Lung (tissue), 11 donors: ENCODE measurements at regions not wholly inside any gene's neighbourhood (a gene's known extent, or its start where the extent isn't known, plus 50 kb on each side); places are given as distances from the start of the nearest gene placed in this dataset.
A peak's percentile ranks its signal among the peaks of the same experiment; 100 is the strongest.

Experiments used
- ATAC-seq: fragments of 200-7000 bp; cut with Tn5 transposase; one replicate; pipeline ENCODE4 v1.9.1; 2020; ENCODE audit warnings: moderate number of reproducible peaks; ENCODE audit not compliant: insufficient read depth, low FRiP score
- DNase-seq, 3 donors: peaks; one replicate each; pipeline ENCODE4 v3.0.0-alpha.2; 2013 to 2017
- H3K27ac ChIP-seq, 2 donors: one replicate each; pipeline ENCODE4 v1.5.1; 2013; ENCODE audit warnings: mild to moderate bottlenecking in 2 of 2, moderate library complexity in 2 of 2, control low read depth in 1 of 2, inconsistent platforms in 1 of 2, low read depth in 1 of 2, low read length in 1 of 2
- H3K27me3 ChIP-seq, 3 donors: one replicate each; pipeline ENCODE4 v1.5.1; 2013; ENCODE audit warnings: low read length in 2 of 3; ENCODE audit not compliant: control insufficient read depth in 3 of 3, insufficient read depth in 3 of 3
- H3K36me3 ChIP-seq, 4 donors: one replicate each; pipeline ENCODE4 v1.5.1; 2013; ENCODE audit warnings: low read length in 4 of 4, mild to moderate bottlenecking in 1 of 4, moderate library complexity in 1 of 4; ENCODE audit not compliant: control insufficient read depth in 4 of 4, insufficient read depth in 4 of 4
- H3K4me1 ChIP-seq, 5 donors: one replicate each; pipeline ENCODE4 v1.5.1; 2013; ENCODE audit warnings: low read length in 5 of 5, mild to moderate bottlenecking in 2 of 5, moderate library complexity in 1 of 5; ENCODE audit not compliant: control insufficient read depth in 5 of 5, insufficient read depth in 5 of 5
- H3K4me3 ChIP-seq: one replicate; pipeline ENCODE4 v1.5.1; 2013; ENCODE audit warnings: mild to moderate bottlenecking, control low read depth, moderate library complexity
- H3K9ac ChIP-seq, 2 donors: one replicate each; pipeline ENCODE4 v1.5.1; 2013; ENCODE audit warnings: low read length in 2 of 2, control low read depth in 1 of 2; ENCODE audit not compliant: insufficient read depth in 1 of 2
- H3K9me3 ChIP-seq, 4 donors: one replicate each; pipeline ENCODE4 v1.5.1; 2013; ENCODE audit warnings: low read length in 3 of 4, mild to moderate bottlenecking in 1 of 4, moderate library complexity in 1 of 4; ENCODE audit not compliant: control insufficient read depth in 4 of 4, insufficient read depth in 3 of 4
- WGBS, 2 donors: extraction: QIAGEN DNeasy Blood & Tissue Kit; methylation state at CpG; one replicate each; pipeline ENCODE4 v1.1.7; 2013; 5-methylcytosine and 5-hydroxymethylcytosine counted together
- TF ChIP-seq, protein P1 (sequence below): IDR thresholded peaks from 2 replicates; pipeline ENCODE4 v1.5.1; 2012; ENCODE audit warnings: mild to moderate bottlenecking; ENCODE audit errors: control extremely low read depth, extremely low read depth
- donor health status: control.
- donor health status: control.
- donor health status: Bipolar disorder and iron deficiency.
- donor health status: healthy.
- donor health status: DM: yes; HTN: yes; CAD: no.

DNA sequence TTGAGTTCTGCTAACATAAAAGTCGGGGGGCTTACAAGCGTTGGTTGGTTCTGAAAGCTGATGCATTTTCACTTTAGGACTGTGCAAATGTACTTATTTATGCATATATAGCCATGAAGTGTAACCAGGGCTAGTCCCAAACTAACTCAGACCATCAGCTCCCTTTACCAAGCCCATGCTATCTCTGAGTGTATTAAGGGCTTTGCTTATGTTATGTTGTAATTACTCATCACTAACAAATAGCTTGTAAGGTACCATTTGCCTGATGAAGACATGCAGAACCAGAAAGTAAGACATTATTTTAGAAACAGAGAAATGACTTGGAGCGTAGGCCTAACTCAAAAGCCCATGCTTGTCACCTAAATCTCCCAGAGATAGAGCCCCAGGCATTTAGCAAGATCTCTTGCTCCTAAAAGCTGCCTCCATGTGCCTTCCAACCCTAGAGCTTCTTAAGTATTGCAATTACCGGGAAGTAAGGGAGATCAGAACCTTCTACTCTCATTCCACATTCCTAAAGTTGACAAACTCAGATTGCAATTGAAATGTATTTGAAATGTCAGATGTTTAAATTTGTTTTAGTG is 362.9 kb upstream of the RBMS3 start:
- ATAC-seq (no peak), DNase-seq (peak in 1 of 3 donors; percentile 14)
- WGBS, 2 donors = 79 to 90% methylated on average over 4 of the region's 4 CpGs
- Histone ChIP-seq H3K27me3 (no peaks in the 10 kb centered on the region), H3K4me1 (peaks cover 0 to 22% (median 0%) of the 10 kb centered on the region in 5 donors), H3K9me3 (no peaks in the 10 kb centered on the region), H3K9ac (no peak overlapping the region), H3K27ac (no peak overlapping the region), H3K4me3 (no peak overlapping the region), H3K36me3 (no peaks in the 10 kb centered on the region)
- TF ChIP-seq, protein P1, sequence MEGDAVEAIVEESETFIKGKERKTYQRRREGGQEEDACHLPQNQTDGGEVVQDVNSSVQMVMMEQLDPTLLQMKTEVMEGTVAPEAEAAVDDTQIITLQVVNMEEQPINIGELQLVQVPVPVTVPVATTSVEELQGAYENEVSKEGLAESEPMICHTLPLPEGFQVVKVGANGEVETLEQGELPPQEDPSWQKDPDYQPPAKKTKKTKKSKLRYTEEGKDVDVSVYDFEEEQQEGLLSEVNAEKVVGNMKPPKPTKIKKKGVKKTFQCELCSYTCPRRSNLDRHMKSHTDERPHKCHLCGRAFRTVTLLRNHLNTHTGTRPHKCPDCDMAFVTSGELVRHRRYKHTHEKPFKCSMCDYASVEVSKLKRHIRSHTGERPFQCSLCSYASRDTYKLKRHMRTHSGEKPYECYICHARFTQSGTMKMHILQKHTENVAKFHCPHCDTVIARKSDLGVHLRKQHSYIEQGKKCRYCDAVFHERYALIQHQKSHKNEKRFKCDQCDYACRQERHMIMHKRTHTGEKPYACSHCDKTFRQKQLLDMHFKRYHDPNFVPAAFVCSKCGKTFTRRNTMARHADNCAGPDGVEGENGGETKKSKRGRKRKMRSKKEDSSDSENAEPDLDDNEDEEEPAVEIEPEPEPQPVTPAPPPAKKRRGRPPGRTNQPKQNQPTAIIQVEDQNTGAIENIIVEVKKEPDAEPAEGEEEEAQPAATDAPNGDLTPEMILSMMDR = no peak

DNA sequence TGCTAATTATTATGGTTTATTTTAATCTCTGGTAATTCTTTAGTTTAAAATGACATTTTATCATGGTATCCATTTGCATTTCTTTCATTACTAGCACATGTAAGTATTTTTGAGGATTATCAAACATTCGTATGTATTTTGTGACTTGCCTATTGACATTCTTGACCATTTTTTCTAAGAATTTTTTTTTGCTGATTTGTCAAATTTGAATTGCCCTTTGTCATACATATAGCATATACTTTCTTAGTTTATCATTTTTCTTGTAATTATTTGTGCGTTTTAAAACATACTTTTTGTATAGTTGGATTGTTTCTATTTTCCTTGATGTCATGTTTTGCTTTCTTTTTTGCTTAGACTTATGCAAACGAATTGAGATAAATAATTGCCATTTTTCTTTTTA is 358.5 kb upstream of the RBMS3 start:
- H3K27me3 ChIP-seq = no peaks in the 10 kb centered on the region
- no peaks in the 10 kb centered on the region for H3K4me1 ChIP-seq
- ATAC-seq (no peak), DNase-seq (no peak)
- H3K9ac ChIP-seq = no peak overlapping the region
- 90 to 93% methylated on average over 3 of the region's 3 CpGs for WGBS, 2 donors
- TF ChIP-seq, protein P1 = no peak
- no peak overlapping the region for H3K4me3 ChIP-seq
- H3K9me3 ChIP-seq = no peaks in the 10 kb centered on the region
- H3K27ac ChIP-seq = no peak overlapping the region
- no peaks in the 10 kb centered on the region for H3K36me3 ChIP-seq

DNA sequence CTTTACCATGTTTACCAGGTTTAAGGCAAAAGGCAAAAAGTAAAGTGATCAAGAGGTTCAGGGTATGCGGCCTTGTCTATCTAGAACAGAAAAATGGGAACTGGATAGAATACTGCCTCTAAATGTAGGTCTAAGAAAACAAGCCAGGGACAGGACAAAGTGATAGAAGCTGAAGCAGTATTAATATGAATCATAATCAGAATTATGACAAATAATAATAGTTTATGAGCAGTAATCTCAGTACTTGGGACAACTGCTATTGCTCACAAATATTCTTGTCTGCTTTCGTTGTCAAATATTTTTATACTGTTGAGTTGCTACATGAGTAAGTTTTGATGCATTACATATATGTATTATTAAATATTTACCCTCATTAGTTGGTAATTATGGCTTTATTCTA is 356.9 kb upstream of the RBMS3 start:
- TF ChIP-seq, protein P1 = no peak
- Histone ChIP-seq H3K27ac (no peak overlapping the region), H3K9ac (no peak overlapping the region), H3K36me3 (no peaks in the 10 kb centered on the region), H3K9me3 (no peaks in the 10 kb centered on the region), H3K27me3 (no peaks in the 10 kb centered on the region), H3K4me3 (no peak overlapping the region), H3K4me1 (peaks cover 0 to 9% (median 0%) of the 10 kb centered on the region in 5 donors)
- 90 to 94% methylated on average over 2 of the region's 2 CpGs for WGBS, 2 donors
- ATAC-seq (no peak), DNase-seq (no peak)

DNA sequence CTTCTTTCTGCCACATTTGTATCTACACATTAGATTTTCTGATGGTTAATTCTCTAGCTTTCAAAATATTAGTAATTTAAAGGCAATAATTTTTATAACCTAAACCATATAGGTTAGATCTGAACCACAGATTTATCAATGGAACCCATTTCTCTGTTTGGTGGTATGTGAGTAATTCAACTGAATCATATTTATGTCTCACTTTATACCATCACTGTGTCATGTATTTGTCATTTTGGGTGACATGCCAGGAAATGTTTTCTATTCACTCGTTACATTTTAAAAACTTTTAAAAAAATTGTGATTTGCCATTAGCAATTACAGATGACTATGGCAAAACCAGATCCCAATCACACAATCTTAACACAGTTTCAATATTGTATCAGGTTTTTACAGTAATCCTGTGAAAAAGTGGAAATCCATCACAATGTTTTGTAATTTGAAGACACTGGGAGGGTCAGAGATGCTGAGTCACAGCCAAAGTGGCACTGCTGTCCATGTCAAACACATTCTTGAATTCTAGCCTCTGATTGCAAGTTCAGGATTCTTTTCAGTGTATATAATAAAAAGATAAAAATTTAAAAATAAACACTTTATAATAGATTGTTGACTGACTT is 356.0 kb upstream of the RBMS3 start:
- DNase-seq (no peak), ATAC-seq (no peak)
- 86 to 88% methylated on average over 1 of the region's 1 CpG for WGBS, 2 donors
- Histone ChIP-seq H3K27ac (no peak overlapping the region), H3K4me3 (no peak overlapping the region), H3K36me3 (no peaks in the 10 kb centered on the region), H3K9ac (no peak overlapping the region), H3K27me3 (no peaks in the 10 kb centered on the region), H3K4me1 (peaks cover 0 to 9% (median 0%) of the 10 kb centered on the region in 5 donors), H3K9me3 (no peaks in the 10 kb centered on the region)
- TF ChIP-seq, protein P1 = no peak
